ENCODE measurements at regions not wholly inside any gene's neighbourhood (a gene's known extent, or its start where the extent isn't known, plus 50 kb on each side); places are given as distances from the start of the nearest gene placed in this dataset.
"Not testable (repeated sequence)": the region's sequence is repeated elsewhere in the genome, so short reads cannot be mapped to it uniquely, and the experiment has no call there.

DNA sequence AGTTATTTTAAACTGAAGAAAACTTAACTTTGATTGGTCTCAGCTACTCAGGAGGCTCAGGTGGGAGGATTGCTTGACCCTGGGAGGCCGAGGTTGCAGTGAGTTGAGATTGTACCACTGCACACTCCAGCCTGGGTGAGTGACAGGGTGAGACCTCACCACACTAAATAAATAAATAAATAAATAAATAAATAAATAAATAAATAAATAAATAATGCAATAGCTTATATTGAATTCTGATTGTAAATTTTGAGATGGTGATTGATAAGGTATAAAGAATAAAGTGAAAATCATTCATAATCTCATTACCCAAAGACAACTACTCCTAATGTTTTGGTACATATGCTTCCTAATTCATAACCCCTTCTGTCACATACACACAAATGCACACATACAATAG, 58.1 kb downstream of the TUBA3C start:
- no peak for DNase-seq (ENCODE audit: low read depth)
- TF ChIP-seq, protein P1, sequence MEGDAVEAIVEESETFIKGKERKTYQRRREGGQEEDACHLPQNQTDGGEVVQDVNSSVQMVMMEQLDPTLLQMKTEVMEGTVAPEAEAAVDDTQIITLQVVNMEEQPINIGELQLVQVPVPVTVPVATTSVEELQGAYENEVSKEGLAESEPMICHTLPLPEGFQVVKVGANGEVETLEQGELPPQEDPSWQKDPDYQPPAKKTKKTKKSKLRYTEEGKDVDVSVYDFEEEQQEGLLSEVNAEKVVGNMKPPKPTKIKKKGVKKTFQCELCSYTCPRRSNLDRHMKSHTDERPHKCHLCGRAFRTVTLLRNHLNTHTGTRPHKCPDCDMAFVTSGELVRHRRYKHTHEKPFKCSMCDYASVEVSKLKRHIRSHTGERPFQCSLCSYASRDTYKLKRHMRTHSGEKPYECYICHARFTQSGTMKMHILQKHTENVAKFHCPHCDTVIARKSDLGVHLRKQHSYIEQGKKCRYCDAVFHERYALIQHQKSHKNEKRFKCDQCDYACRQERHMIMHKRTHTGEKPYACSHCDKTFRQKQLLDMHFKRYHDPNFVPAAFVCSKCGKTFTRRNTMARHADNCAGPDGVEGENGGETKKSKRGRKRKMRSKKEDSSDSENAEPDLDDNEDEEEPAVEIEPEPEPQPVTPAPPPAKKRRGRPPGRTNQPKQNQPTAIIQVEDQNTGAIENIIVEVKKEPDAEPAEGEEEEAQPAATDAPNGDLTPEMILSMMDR (conservative IDR thresholded peaks at IDR 0.05; ENCODE audit: control insufficient read depth, insufficient read depth, low read depth, low read length): no peak
- H3K4me3 ChIP-seq (ENCODE audit: control insufficient read depth, low read depth, low read length): no peak overlapping the region

DNA sequence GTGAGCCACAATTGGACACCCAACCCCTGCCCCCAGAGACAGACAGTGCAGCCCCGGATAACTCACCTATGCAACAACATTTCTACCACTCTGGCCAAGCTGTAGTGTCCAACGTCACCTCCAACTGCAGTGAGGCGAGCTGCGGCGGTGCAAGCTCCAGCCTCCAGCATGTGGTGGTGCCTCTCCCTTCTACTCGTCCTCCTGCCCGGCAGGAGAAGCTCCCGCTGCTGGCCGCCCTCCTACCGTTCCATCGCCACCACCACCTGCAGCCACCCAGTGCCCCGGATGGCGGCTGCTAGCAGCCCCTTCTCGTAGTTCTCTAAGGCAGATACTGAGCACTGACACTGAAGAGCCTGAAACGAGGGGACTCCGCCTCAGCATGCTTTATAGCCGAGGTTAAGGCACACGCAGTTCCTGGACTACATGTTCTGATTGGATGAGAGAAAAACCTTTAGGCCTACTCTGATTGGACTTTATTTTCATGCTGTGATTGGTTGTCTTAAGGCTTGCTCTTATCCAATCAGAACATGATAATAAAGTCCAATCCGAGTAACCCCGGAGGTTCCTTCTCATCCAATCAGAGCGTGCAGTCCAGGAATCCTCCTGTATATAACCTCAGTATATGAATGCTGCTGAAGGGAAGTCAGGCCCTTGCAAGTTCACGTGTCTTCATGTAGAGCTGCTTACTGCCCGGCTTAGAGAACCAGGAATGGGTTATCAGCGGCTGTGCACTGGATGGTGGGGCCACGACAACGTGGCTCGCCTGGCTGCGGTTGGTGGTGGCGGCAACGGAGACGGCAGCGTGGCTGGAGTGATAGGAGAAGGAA, 63.5 kb downstream of the TUBA3C start:
- no peak for DNase-seq (ENCODE audit: low read depth)
- H3K4me3 ChIP-seq (ENCODE audit: control insufficient read depth, low read depth, low read length): no peak overlapping the region
- TF ChIP-seq, protein P1 (conservative IDR thresholded peaks at IDR 0.05; ENCODE audit: control insufficient read depth, insufficient read depth, low read depth, low read length): no peak

DNA sequence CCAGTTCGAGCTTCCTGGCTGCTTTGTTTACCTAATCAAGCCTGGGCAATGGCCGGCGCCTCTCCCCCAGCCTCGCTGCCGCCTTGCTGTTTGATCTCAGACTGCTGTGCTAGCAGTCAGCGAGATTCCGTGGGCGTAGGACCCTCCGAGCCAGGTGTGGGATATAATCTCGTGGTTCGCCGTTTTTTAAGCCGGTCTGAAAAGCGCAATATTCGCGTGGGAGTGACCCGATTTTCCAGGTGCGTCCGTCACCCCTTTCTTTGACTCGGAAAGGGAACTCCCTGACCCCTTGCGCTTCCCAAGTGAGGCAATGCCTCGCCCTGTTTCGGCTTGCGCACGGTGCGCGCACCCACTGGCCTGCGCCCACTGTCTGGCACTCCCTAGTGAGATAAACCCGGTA, 72.4 kb downstream of the TUBA3C start:
- DNase-seq (ENCODE audit: low read depth); H3K4me3 ChIP-seq (ENCODE audit: control insufficient read depth, low read depth, low read length): not testable (repeated sequence)

DNA sequence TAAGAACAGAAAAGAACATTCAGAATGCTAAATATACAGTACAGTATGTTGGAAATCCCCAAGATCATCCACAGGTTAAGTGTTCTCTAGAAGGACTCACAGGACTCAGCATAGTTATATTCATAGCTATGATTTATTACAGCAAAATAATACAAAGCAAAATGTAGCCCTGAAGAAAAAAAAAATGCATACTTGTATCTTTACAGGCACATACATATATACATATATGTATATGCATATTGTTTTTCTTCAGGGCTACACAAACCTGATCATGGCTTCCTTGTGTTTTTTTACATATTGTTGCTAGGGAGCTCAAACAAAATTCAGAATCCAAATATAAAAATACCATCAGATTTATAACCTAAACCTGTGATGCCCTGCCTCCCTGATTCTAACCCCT, 78.5 kb downstream of the TUBA3C start:
- TF ChIP-seq, protein P1 (conservative IDR thresholded peaks at IDR 0.05; ENCODE audit: control insufficient read depth, insufficient read depth, low read depth, low read length): no peak
- no peak for DNase-seq (ENCODE audit: low read depth)
- H3K4me3 ChIP-seq (ENCODE audit: control insufficient read depth, low read depth, low read length): no peak overlapping the region

DNA sequence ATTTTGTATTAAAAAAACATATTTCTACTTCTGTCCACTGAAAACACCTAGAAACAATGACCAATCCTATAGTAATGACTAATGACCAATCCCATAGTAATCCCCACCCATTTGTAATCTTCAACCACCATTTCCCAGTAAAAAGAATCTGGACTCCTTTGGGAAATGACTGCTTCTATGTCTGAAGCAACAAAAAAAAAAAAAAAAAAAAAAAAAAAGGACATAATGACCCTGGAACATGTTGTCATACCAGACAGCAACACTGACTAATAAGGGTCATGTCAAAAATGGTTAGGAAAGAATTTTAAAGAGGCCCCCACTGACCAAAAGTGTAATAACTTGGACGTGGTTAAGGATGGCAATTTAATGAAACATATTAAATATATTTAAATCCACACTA, 88.3 kb downstream of the TUBA3C start:
- TF ChIP-seq, protein P1 (conservative IDR thresholded peaks at IDR 0.05; ENCODE audit: control insufficient read depth, insufficient read depth, low read depth, low read length): no peak
- DNase-seq (ENCODE audit: low read depth): no peak
- H3K4me3 ChIP-seq (ENCODE audit: control insufficient read depth, low read depth, low read length): no peak overlapping the region

DNA sequence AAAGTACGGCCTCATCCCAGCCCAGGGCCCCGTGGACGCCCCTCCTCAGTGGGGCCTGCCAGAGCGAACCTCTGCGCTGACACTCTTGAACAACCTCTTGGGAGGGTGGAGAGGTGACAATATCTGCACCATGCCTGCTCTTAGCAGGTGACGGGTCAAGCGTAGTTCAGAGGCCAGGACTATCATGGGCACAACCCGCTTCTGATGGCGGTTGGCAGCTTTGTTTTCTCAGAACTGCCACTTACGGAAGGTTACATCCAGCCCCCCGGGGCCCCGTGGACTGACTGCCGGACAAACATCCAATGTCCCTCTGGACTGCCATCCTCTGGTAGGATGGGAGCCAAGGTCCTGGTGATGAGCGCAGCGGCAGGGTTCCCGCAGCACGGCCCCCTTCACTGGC, 91.1 kb downstream of the TUBA3C start:
- no peak overlapping the region for H3K4me3 ChIP-seq (ENCODE audit: control insufficient read depth, low read depth, low read length)
- no peak for DNase-seq (ENCODE audit: low read depth)
- TF ChIP-seq, protein P1 (conservative IDR thresholded peaks at IDR 0.05; ENCODE audit: control insufficient read depth, insufficient read depth, low read depth, low read length): no peak

DNA sequence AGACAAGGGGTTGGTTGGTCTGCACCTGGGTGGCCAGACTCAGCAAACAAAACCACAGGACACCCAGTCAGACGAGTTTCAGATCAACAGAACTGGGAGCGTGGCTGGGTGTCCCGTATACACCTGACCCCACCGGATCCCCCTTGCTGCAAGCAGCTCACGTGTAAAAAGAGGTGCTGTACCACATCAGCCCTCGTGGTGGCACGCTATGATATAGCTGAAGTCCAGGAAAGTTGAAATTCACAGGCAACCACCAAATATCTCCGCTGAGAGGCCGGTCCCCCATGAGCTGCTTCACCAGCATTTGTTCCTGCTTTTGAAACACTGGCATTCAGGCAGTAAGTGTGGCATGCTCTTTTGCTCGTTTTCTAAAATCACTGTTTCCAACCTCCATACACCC, 92.3 kb downstream of the TUBA3C start:
- TF ChIP-seq, protein P1 (conservative IDR thresholded peaks at IDR 0.05; ENCODE audit: control insufficient read depth, insufficient read depth, low read depth, low read length): no peak
- H3K4me3 ChIP-seq (ENCODE audit: control insufficient read depth, low read depth, low read length): no peak overlapping the region
- DNase-seq (ENCODE audit: low read depth): no peak
